ENCODE measurements at regions not wholly inside any gene's neighbourhood (a gene's known extent, or its start where the extent isn't known, plus 50 kb on each side); places are given as distances from the start of the nearest gene placed in this dataset.
"Not testable (repeated sequence)": the region's sequence is repeated elsewhere in the genome, so short reads cannot be mapped to it uniquely, and the experiment has no call there.

- no peak for DNase-seq (ENCODE audit: low read depth in 3 of 3)
Measured at GRCh38 chr6:85016726-85017125, 252.3 kb upstream of the TBX18 start.

GRCh38 chr6:85015396-85015990 is 251.1 kb upstream of the TBX18 start:
- no peak for DNase-seq (ENCODE audit: low read depth in 3 of 3)

GRCh38 chr6:85010865-85011264 is 246.5 kb upstream of the TBX18 start:
- no peak for DNase-seq (ENCODE audit: low read depth in 3 of 3)

- no peak for DNase-seq (ENCODE audit: low read depth in 3 of 3)
Measured at GRCh38 chr6:85008296-85009009, 244.1 kb upstream of the TBX18 start.

GRCh38 chr6:85006362-85006761 is 242.0 kb upstream of the TBX18 start:
- no peak for DNase-seq (ENCODE audit: low read depth in 3 of 3)

- DNase-seq (ENCODE audit: low read depth in 3 of 3) = no peak
Measured at GRCh38 chr6:85005494-85005893, 241.1 kb upstream of the TBX18 start.

- no peak for DNase-seq (ENCODE audit: low read depth in 3 of 3)
Measured at GRCh38 chr6:85004361-85004995, 240.1 kb upstream of the TBX18 start.

GRCh38 chr6:85002847-85003246 is 238.4 kb upstream of the TBX18 start:
- no peak for DNase-seq (ENCODE audit: low read depth in 3 of 3)

- DNase-seq (ENCODE audit: low read depth in 3 of 3) = no peak
Measured at GRCh38 chr6:85000001-85000400, 235.6 kb upstream of the TBX18 start.

GRCh38 chr6:84998223-84998622 is 233.8 kb upstream of the TBX18 start:
- no peak for DNase-seq (ENCODE audit: low read depth in 3 of 3)

GRCh38 chr6:84988766-84989165 is 224.4 kb upstream of the TBX18 start:
- not testable (repeated sequence) for DNase-seq (ENCODE audit: low read depth in 3 of 3)

GRCh38 chr6:84985490-84985889 is 221.1 kb upstream of the TBX18 start:
- not testable (repeated sequence) for DNase-seq (ENCODE audit: low read depth in 3 of 3)

GRCh38 chr6:84979541-84979940 is 215.1 kb upstream of the TBX18 start:
- no peak for DNase-seq (ENCODE audit: low read depth in 3 of 3)

GRCh38 chr6:84977363-84977705 is 212.9 kb upstream of the TBX18 start:
- DNase-seq (ENCODE audit: low read depth in 3 of 3) = no peak

- no peak for DNase-seq (ENCODE audit: low read depth in 3 of 3)
Measured at GRCh38 chr6:84976526-84977362, 212.3 kb upstream of the TBX18 start.

- no peak for DNase-seq (ENCODE audit: low read depth in 3 of 3)
Measured at GRCh38 chr6:84975316-84975715, 210.9 kb upstream of the TBX18 start.

- no peak for DNase-seq (ENCODE audit: low read depth in 3 of 3)
Measured at GRCh38 chr6:84973606-84974005, 209.2 kb upstream of the TBX18 start.

- DNase-seq (ENCODE audit: low read depth in 3 of 3) = no peak
Measured at GRCh38 chr6:84967965-84968364, 203.6 kb upstream of the TBX18 start.

- no peak for DNase-seq (ENCODE audit: low read depth in 3 of 3)
Measured at GRCh38 chr6:84967389-84967788, 203.0 kb upstream of the TBX18 start.

GRCh38 chr6:84953111-84953755 is 188.8 kb upstream of the TBX18 start:
- no peak for DNase-seq (ENCODE audit: low read depth in 3 of 3)

GRCh38 chr6:84944926-84945325 is 180.5 kb upstream of the TBX18 start:
- DNase-seq (ENCODE audit: low read depth in 3 of 3) = not testable (repeated sequence)

- no peak for DNase-seq (ENCODE audit: low read depth in 3 of 3)
Measured at GRCh38 chr6:84943905-84944304, 179.5 kb upstream of the TBX18 start.
